Neural cell (in vitro differentiated cells): ENCODE measurements at regions not wholly inside any gene's neighbourhood (a gene's known extent, or its start where the extent isn't known, plus 50 kb on each side); places are given as distances from the start of the nearest gene placed in this dataset.

Experiments
- H2AFZ ChIP-seq: fragments of 200-600, 300-800 bp; sonication (generic), shearing (Covaris generic); 2 replicates; pipeline ENCODE4 v1.6.0; 2014; ENCODE audit warnings: low read depth, mild to moderate bottlenecking, antibody characterized with exemption, low read length, moderate library complexity
- H3F3A ChIP-seq: fragments of 200-600 bp; shearing (Covaris generic); 2 replicates; pipeline ENCODE4 v1.6.1; 2016; ENCODE audit warnings: mild to moderate bottlenecking, moderate library complexity, mixed read lengths, antibody characterized with exemption, low read length; ENCODE audit not compliant: insufficient read depth, poor library complexity, severe bottlenecking
- H3K27ac ChIP-seq: fragments of 200-600, 300-800 bp; sonication (generic), shearing (Covaris generic); 2 replicates; pipeline ENCODE4 v1.5.1; 2014; ENCODE audit warnings: mild to moderate bottlenecking, low read length, moderate library complexity
- H3K27me3 ChIP-seq: fragments of 300-800, 200-600 bp; sonication (generic), shearing (Covaris generic); 2 replicates; pipeline ENCODE4 v1.6.0; 2014; ENCODE audit warnings: mild to moderate bottlenecking, low read depth, low read length, moderate library complexity; ENCODE audit not compliant: insufficient read depth
- H3K36me3 ChIP-seq: fragments of 300-800, 200-600 bp; sonication (generic), shearing (Covaris generic); 2 replicates; pipeline ENCODE4 v1.5.1; 2014; ENCODE audit warnings: mild to moderate bottlenecking, antibody characterized with exemption, low read length, moderate library complexity; ENCODE audit not compliant: insufficient read depth
- H3K4me2 ChIP-seq: fragments of 300-800, 200-600 bp; sonication (generic), shearing (Covaris generic); 2 replicates; pipeline ENCODE4 v1.6.0; 2014; ENCODE audit warnings: mild to moderate bottlenecking, low read length
- H3K4me3 ChIP-seq: fragments of 300-800, 200-600 bp; sonication (generic), shearing (Covaris generic); 2 replicates; pipeline ENCODE4 v1.5.1; 2014; ENCODE audit warnings: mild to moderate bottlenecking, low read length, moderate library complexity
- H3K79me2 ChIP-seq: fragments of 200-600 bp; shearing (Covaris generic); replicated peaks from 2 replicates; pipeline ENCODE4 v1.6.0; 2014; ENCODE audit warnings: mild to moderate bottlenecking, low read length, moderate library complexity; ENCODE audit not compliant: insufficient read depth
- H3K9ac ChIP-seq: fragments of 300-800, 200-600 bp; sonication (generic), shearing (Covaris generic); 2 replicates; pipeline ENCODE4 v1.6.1; 2016; ENCODE audit warnings: mild to moderate bottlenecking, low read length, mixed read lengths
- H3K9me2 ChIP-seq: fragments of 200-600 bp; shearing (Covaris generic); 2 replicates; pipeline ENCODE4 v1.6.1; 2016; ENCODE audit warnings: mild to moderate bottlenecking, low read length, mixed read lengths; ENCODE audit not compliant: insufficient read depth
- H3K9me3 ChIP-seq: fragments of 200-600, 300-800 bp; sonication (generic), shearing (Covaris generic); 2 replicates; pipeline ENCODE4 v1.6.1; 2016; ENCODE audit warnings: mild to moderate bottlenecking, mixed run types, low read length, moderate library complexity, mixed read lengths
- H4K20me1 ChIP-seq: fragments of 200-600 bp; shearing (Covaris generic); 2 replicates; pipeline ENCODE4 v1.6.1; 2016; ENCODE audit warnings: mild to moderate bottlenecking, mixed run types; ENCODE audit not compliant: insufficient read depth
- EP300 ChIP-seq: fragments of 450-650 bp; conservative IDR thresholded peaks from 2 replicates; pipeline ENCODE4 v1.6.1; 2014; ENCODE audit warnings: antibody characterized with exemption, mild to moderate bottlenecking, moderate library complexity; ENCODE audit not compliant: poor library complexity, severe bottlenecking
- EZH2 ChIP-seq: fragments of 200-600, 300-800 bp; shearing (Covaris generic), sonication (generic); IDR thresholded peaks from 2 replicates; pipeline ENCODE4 v1.6.1; 2014; ENCODE audit warnings: antibody characterized with exemption, low read length, borderline replicate concordance, mild to moderate bottlenecking; ENCODE audit not compliant: insufficient read depth, poor library complexity, severe bottlenecking
- MXI1 ChIP-seq: fragments of 450-650 bp; conservative IDR thresholded peaks from 2 replicates; pipeline ENCODE4 v1.6.1; 2014; ENCODE audit warnings: antibody characterized with exemption, mild to moderate bottlenecking; ENCODE audit not compliant: poor library complexity, severe bottlenecking
- POLR2AphosphoS5 ChIP-seq: IDR thresholded peaks from 2 replicates; pipeline ENCODE4 v1.6.1; 2012
- RAD21 ChIP-seq: fragments of 450-650 bp; conservative IDR thresholded peaks from 2 replicates; pipeline ENCODE4 v1.6.1; 2014; ENCODE audit warnings: antibody characterized with exemption, mild to moderate bottlenecking, moderate library complexity
- SMC3 ChIP-seq: fragments of 450-650 bp; conservative IDR thresholded peaks from 2 replicates; pipeline ENCODE4 v1.6.1; 2014; ENCODE audit warnings: antibody characterized with exemption, mild to moderate bottlenecking, moderate library complexity; ENCODE audit not compliant: poor library complexity
- TAF1 ChIP-seq: IDR thresholded peaks from 2 replicates; pipeline ENCODE4 v1.6.1; 2012; ENCODE audit warnings: low read depth
- TF ChIP-seq, protein P1 (sequence below): IDR thresholded peaks from 2 replicates; pipeline ENCODE4 v1.6.1; 2012; ENCODE audit warnings: borderline replicate concordance
- TF ChIP-seq, protein P2 (sequence below): fragments of 450-650 bp; IDR thresholded peaks from 2 replicates; pipeline ENCODE4 v1.5.1; 2014; ENCODE audit warnings: antibody characterized with exemption, mild to moderate bottlenecking, moderate library complexity; ENCODE audit not compliant: poor library complexity, severe bottlenecking

DNA sequence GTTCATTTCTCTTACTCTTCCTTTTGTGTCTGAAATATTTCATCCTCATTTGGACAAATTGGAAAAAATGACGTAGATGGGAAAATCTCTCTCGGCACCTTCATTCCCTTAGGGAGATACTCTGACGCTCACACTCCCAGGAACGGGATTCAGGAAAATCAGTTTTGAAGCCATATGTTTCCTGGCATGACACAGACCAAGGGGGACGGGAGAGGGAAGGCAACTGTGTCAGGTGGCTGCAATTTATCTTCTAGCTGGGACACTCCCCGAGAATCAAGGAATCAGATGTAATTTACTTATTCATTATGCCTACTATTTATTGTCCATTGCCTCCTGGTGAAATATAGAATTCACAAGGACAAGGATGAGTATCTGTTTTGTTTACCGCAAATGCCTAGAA is 65.5 kb downstream of the IRX5 start:
- H3K36me3 ChIP-seq, result no peaks in the 10 kb centered on the region
- H2AFZ ChIP-seq, result no peak overlapping the region
- no peak overlapping the region for H3K27ac ChIP-seq
- no peak overlapping the region for H3K4me2 ChIP-seq
- H3K27me3 ChIP-seq, result no peaks in the 10 kb centered on the region
- no peaks in the 10 kb centered on the region for H4K20me1 ChIP-seq
- no peaks in the 10 kb centered on the region for H3K79me2 ChIP-seq
- H3K4me3 ChIP-seq, result no peak overlapping the region
- H3K9me3 ChIP-seq, result no peaks in the 10 kb centered on the region
- H3F3A ChIP-seq, result no peaks in the 10 kb centered on the region
- no peak overlapping the region for H3K9ac ChIP-seq
- H3K9me2 ChIP-seq, result no peaks in the 10 kb centered on the region
- TF ChIP-seq, protein P1, sequence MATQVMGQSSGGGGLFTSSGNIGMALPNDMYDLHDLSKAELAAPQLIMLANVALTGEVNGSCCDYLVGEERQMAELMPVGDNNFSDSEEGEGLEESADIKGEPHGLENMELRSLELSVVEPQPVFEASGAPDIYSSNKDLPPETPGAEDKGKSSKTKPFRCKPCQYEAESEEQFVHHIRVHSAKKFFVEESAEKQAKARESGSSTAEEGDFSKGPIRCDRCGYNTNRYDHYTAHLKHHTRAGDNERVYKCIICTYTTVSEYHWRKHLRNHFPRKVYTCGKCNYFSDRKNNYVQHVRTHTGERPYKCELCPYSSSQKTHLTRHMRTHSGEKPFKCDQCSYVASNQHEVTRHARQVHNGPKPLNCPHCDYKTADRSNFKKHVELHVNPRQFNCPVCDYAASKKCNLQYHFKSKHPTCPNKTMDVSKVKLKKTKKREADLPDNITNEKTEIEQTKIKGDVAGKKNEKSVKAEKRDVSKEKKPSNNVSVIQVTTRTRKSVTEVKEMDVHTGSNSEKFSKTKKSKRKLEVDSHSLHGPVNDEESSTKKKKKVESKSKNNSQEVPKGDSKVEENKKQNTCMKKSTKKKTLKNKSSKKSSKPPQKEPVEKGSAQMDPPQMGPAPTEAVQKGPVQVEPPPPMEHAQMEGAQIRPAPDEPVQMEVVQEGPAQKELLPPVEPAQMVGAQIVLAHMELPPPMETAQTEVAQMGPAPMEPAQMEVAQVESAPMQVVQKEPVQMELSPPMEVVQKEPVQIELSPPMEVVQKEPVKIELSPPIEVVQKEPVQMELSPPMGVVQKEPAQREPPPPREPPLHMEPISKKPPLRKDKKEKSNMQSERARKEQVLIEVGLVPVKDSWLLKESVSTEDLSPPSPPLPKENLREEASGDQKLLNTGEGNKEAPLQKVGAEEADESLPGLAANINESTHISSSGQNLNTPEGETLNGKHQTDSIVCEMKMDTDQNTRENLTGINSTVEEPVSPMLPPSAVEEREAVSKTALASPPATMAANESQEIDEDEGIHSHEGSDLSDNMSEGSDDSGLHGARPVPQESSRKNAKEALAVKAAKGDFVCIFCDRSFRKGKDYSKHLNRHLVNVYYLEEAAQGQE, result no peak
- TF ChIP-seq, protein P2, sequence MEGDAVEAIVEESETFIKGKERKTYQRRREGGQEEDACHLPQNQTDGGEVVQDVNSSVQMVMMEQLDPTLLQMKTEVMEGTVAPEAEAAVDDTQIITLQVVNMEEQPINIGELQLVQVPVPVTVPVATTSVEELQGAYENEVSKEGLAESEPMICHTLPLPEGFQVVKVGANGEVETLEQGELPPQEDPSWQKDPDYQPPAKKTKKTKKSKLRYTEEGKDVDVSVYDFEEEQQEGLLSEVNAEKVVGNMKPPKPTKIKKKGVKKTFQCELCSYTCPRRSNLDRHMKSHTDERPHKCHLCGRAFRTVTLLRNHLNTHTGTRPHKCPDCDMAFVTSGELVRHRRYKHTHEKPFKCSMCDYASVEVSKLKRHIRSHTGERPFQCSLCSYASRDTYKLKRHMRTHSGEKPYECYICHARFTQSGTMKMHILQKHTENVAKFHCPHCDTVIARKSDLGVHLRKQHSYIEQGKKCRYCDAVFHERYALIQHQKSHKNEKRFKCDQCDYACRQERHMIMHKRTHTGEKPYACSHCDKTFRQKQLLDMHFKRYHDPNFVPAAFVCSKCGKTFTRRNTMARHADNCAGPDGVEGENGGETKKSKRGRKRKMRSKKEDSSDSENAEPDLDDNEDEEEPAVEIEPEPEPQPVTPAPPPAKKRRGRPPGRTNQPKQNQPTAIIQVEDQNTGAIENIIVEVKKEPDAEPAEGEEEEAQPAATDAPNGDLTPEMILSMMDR, result no peak

DNA sequence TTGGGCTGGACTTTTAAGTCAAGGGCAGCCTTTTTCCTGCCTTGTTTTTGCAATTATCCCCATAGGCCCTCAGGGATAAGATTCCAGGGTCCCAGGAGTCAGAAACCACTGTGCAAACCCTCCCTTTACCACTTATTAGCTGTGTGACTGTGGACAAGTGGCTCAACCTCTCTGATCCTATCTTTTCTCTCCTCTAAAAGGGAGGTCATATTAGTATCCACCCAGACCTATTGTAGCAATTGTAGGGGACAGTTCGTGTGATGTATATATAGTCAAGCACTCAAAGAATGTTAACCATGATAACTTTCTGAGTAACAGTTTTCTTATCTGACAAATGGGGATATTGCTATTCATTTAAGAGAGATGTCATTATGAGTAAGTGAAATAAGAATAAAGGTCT is 68.2 kb downstream of the IRX5 start:
- H2AFZ ChIP-seq, result no peak overlapping the region
- no peaks in the 10 kb centered on the region for H3K9me2 ChIP-seq
- no peak overlapping the region for H3K9ac ChIP-seq
- no peak overlapping the region for H3K4me3 ChIP-seq
- no peaks in the 10 kb centered on the region for H3K9me3 ChIP-seq
- H3K27me3 ChIP-seq, result no peaks in the 10 kb centered on the region
- TF ChIP-seq TAF1 (no peak), MXI1 (no peak), RAD21 (no peak)
- H3K79me2 ChIP-seq, result no peaks in the 10 kb centered on the region
- no peaks in the 10 kb centered on the region for H3F3A ChIP-seq
- no peaks in the 10 kb centered on the region for H3K36me3 ChIP-seq
- no peak overlapping the region for H3K4me2 ChIP-seq
- no peak overlapping the region for H3K27ac ChIP-seq
- H4K20me1 ChIP-seq, result no peaks in the 10 kb centered on the region

DNA sequence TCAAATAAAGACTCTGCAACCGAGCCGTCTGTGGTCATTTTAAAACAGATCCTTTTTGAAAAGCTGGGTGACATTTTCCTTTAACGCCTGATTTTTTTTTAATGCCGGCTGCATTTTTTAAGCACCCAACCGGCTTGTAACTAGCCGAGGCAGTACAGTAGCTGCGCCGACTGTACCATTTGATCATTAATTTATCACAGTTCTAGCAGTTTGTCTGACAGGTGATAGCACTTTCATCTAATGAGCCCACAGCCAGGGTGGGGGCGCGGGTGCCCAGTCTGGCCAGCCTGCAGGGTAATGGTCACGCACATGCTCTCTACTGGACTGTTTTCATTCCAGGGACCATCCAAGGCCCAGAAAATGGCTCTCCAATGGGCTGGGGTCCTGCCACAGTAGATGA is 68.8 kb downstream of the IRX5 start:
- H3K9me2 ChIP-seq, result no peaks in the 10 kb centered on the region
- H3K79me2 ChIP-seq, result no peaks in the 10 kb centered on the region
- no peaks in the 10 kb centered on the region for H3K9me3 ChIP-seq
- no peaks in the 10 kb centered on the region for H3K27me3 ChIP-seq
- H4K20me1 ChIP-seq, result no peaks in the 10 kb centered on the region
- H2AFZ ChIP-seq, result no peak overlapping the region
- H3F3A ChIP-seq, result no peaks in the 10 kb centered on the region
- TF ChIP-seq SMC3, result no peak
- no peak for TF ChIP-seq TAF1
- TF ChIP-seq POLR2AphosphoS5, result no peak
- no peak for TF ChIP-seq MXI1
- no peak for TF ChIP-seq EZH2
- TF ChIP-seq, protein P2, result no peak
- TF ChIP-seq, protein P1, result no peak
- no peak for TF ChIP-seq RAD21
- no peak for TF ChIP-seq EP300
- no peak overlapping the region for H3K9ac ChIP-seq
- no peak overlapping the region for H3K4me3 ChIP-seq
- no peaks in the 10 kb centered on the region for H3K36me3 ChIP-seq
- no peak overlapping the region for H3K4me2 ChIP-seq
- no peak overlapping the region for H3K27ac ChIP-seq
